Muscle of leg (tissue), 3 donors: ENCODE measurements at regions not wholly inside any gene's neighbourhood (a gene's known extent, or its start where the extent isn't known, plus 50 kb on each side); places are given as distances from the start of the nearest gene placed in this dataset.
A peak's percentile ranks its signal among the peaks of the same experiment; 100 is the strongest.

Experiments
- DNase-seq: peaks from one replicate; pipeline ENCODE4 v3.0.0; 2013
- H3K27ac ChIP-seq: one replicate; pipeline ENCODE4 v1.5.1; 2013; ENCODE audit warnings: mild to moderate bottlenecking, low read length, control low read depth
- H3K27me3 ChIP-seq: one replicate; pipeline ENCODE4 v1.6.1; 2013; ENCODE audit warnings: low read length; ENCODE audit not compliant: control insufficient read depth, insufficient read depth
- H3K36me3 ChIP-seq: one replicate; pipeline ENCODE4 v1.6.1; 2013; ENCODE audit warnings: low read length; ENCODE audit not compliant: control insufficient read depth, insufficient read depth
- H3K4me1 ChIP-seq: one replicate; pipeline ENCODE4 v1.6.1; 2013; ENCODE audit warnings: low read length; ENCODE audit not compliant: control insufficient read depth, insufficient read depth
- H3K4me3 ChIP-seq: one replicate; pipeline ENCODE4 v1.5.1; 2013; ENCODE audit warnings: low read length, control low read depth
- H3K9me3 ChIP-seq: replicated peaks from 2 replicates; pipeline ENCODE4 v1.6.1; 2013; ENCODE audit warnings: low read depth, low read length; ENCODE audit not compliant: control insufficient read depth
- WGBS: methylation state at CpG from one replicate; pipeline ENCODE4 v1.1.5; 2013; ENCODE audit warnings: missing lambda C conversion rate; ENCODE audit not compliant: insufficient coverage; 5-methylcytosine and 5-hydroxymethylcytosine counted together

DNA sequence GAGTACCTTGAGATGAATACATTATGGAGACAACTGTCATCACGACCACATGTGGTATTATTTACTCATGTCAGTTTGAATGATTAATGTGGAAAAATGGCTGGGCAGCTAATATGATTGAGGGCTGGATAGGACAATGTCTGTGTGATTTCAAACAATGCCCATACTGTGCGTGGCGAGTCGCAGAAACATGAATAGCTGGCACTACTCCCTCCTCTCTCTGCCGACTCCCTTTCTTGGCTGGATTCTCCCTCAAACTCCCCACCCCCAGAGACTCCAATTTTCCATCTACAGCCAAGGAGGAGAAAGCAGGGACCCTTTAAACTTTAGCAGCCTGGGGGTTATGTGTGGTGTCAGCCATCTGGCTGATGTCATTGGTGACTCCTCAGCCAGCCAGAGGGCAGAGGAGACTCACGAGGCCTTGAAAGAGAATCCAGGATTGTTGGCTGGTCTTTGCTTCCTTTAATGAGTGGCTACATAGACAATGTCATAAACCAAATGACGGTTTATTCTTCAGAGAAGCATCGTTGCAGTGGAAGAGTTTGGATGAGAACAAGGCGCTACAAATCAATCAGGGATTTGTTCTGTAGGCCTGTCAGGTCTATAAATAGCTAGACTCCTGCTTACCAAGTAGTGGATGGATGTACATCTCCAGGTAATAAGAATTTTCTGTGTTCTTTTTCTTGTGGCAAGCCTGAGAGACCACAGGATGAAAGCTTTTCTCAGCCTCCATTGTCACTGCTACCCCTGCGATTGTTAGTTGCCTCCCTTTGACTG lies 165.6 kb downstream of the DLEU7 start:
- WGBS = 38% methylated on average over 1 of the region's 10 CpGs
- Histone ChIP-seq H3K27me3 (no peaks in the 10 kb centered on the region), H3K27ac (no peak overlapping the region), H3K4me3 (no peak overlapping the region), H3K36me3 (no peaks in the 10 kb centered on the region), H3K4me1 (peaks cover 18% of the 10 kb centered on the region), H3K9me3 (no peaks in the 10 kb centered on the region)
- DNase-seq = peak; percentile 51

DNA sequence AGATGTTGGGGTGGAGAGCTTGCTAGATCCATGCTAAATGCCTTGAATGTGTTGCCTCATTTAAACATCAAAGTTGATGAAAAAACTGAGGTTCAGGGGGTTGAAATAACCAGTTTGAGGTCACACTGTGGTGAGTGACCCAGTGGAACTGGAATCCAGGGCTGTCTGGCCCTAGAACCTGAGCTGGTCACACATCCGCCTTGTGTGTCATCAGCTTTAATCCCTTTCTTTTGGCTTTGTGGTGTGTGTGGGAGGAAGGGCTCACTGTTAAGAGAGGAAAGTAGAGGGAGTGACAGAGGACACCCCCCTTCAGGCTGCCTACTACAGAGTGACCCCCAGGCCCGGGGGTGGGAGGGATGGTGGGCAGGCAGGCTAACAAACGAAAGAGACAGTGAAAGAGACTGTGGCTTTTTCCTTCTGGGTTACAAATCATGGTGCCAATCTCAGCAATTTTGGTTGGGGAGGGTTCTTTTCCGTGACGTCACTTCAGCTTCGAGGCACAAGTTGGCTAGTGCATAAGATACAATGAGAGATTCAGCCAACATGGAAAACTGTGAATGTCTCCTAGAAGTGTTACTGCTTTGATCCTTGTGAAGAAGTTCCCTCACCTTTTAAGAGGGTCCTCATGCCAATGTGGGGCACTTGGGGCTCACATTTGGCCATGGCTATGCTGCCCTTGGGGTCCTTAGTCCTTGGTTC lies 164.9 kb downstream of the DLEU7 start:
- no peak for DNase-seq
- no peaks in the 10 kb centered on the region for H3K36me3 ChIP-seq
- H3K9me3 ChIP-seq = no peaks in the 10 kb centered on the region
- H3K27me3 ChIP-seq = no peaks in the 10 kb centered on the region
- H3K4me1 ChIP-seq = peaks cover 21% of the 10 kb centered on the region
- no peak overlapping the region for H3K4me3 ChIP-seq
- 85% methylated on average over 2 of the region's 6 CpGs for WGBS
- no peak overlapping the region for H3K27ac ChIP-seq

GRCh38 chr13:50679321-50679720 lies 164.2 kb downstream of the DLEU7 start:
- H3K36me3 ChIP-seq = no peaks in the 10 kb centered on the region
- peaks cover 26% of the 10 kb centered on the region for H3K4me1 ChIP-seq
- H3K9me3 ChIP-seq = no peaks in the 10 kb centered on the region
- DNase-seq = no peak
- no peak overlapping the region for H3K27ac ChIP-seq
- H3K4me3 ChIP-seq = no peak overlapping the region
- no peaks in the 10 kb centered on the region for H3K27me3 ChIP-seq

DNA sequence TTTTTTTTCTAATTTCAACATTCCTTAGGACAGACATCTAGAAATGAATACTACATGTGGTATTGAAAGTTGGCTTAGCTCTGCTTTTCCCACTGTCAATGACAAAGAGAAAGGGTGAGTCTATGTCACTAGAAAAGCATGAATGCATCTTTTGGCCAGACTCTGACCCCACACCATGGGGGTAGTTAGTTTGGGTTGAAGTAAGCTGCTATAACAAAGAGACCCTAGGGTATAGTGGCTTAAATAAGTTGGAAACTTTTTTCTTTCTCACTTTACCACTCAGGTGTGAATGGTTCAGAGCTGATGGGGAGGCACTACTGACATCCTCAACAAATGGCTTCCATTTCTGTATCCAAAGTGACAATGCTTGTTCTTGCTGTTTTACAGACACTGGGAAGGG lies 161.5 kb downstream of the DLEU7 start:
- H3K4me3 ChIP-seq = no peak overlapping the region
- H3K27ac ChIP-seq = no peak overlapping the region
- no peaks in the 10 kb centered on the region for H3K36me3 ChIP-seq
- H3K9me3 ChIP-seq = no peaks in the 10 kb centered on the region
- H3K4me1 ChIP-seq = peaks cover 31% of the 10 kb centered on the region
- H3K27me3 ChIP-seq = no peaks in the 10 kb centered on the region
- no peak for DNase-seq

- 0% methylated on average over 1 of the region's 2 CpGs for WGBS
- Histone ChIP-seq H3K4me1 (peaks cover 24% of the 10 kb centered on the region), H3K27ac (no peak overlapping the region), H3K36me3 (no peaks in the 10 kb centered on the region), H3K27me3 (no peaks in the 10 kb centered on the region), H3K4me3 (no peak overlapping the region), H3K9me3 (no peaks in the 10 kb centered on the region)
- DNase-seq = peak; percentile 59
Measured at GRCh38 chr13:50682966-50683365, 160.5 kb downstream of the DLEU7 start.

GRCh38 chr13:50684366-50684765 lies 159.1 kb downstream of the DLEU7 start:
- H3K27ac ChIP-seq = peak overlapping the region; percentile 62
- H3K4me1 ChIP-seq = peaks cover 23% of the 10 kb centered on the region
- no CpG with 5 or more reads among the region's 3 CpGs for WGBS
- no peaks in the 10 kb centered on the region for H3K27me3 ChIP-seq
- DNase-seq = peak; percentile 57
- H3K4me3 ChIP-seq = no peak overlapping the region
- no peaks in the 10 kb centered on the region for H3K36me3 ChIP-seq
- no peaks in the 10 kb centered on the region for H3K9me3 ChIP-seq

DNA sequence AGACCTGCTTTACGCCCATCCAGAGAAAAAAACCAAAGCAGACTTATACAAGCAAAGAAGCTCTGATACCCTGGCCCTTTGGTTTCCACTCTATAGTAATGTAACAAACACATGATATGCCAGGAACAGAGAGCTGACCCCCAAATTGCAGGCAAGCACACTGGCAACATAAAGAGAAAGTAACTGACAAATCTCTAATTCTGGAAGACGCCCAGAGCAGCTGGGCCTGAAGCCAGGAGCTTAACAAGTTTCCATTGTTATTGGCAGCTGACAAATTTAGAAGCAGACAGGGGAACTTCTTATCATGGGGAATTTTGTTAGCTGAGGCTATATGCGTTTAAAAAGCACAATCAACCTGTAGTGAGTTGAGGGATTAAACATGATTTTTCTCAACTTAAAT lies 158.0 kb downstream of the DLEU7 start:
- H3K27ac ChIP-seq = peak overlapping the region; percentile 74
- no peaks in the 10 kb centered on the region for H3K36me3 ChIP-seq
- no peaks in the 10 kb centered on the region for H3K27me3 ChIP-seq
- H3K9me3 ChIP-seq = no peaks in the 10 kb centered on the region
- no peak overlapping the region for H3K4me3 ChIP-seq
- peak; percentile 93 for DNase-seq
- 39% methylated on average over 2 of the region's 3 CpGs for WGBS
- peaks cover 28% of the 10 kb centered on the region for H3K4me1 ChIP-seq

GRCh38 chr13:50685956-50686355 lies 157.5 kb downstream of the DLEU7 start:
- H3K9me3 ChIP-seq = no peaks in the 10 kb centered on the region
- no peak for DNase-seq
- no CpG with 5 or more reads among the region's 5 CpGs for WGBS
- peak overlapping the region; percentile 74 for H3K27ac ChIP-seq
- peaks cover 28% of the 10 kb centered on the region for H3K4me1 ChIP-seq
- H3K4me3 ChIP-seq = no peak overlapping the region
- H3K36me3 ChIP-seq = no peaks in the 10 kb centered on the region
- no peaks in the 10 kb centered on the region for H3K27me3 ChIP-seq

DNA sequence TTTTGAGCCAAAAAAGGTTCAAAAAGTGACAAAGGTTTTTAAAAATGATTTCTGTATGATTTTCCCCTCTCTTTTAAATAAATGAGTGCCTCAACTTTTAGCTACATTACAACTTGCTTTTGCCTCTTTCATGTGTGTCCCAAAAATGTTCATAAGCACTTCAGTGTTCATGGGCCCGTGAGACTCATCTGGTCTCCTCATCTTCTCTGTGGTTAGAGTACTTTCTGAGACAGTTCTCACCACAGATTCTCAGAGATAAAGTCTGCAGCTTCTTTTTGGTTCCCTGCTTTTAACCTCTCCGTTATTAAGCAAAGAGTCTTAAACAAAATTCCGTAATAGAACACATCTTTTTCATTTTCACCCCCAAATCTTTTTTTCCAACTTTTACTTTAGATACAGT lies 156.9 kb downstream of the DLEU7 start:
- Histone ChIP-seq H3K36me3 (no peaks in the 10 kb centered on the region), H3K4me3 (no peak overlapping the region), H3K27me3 (no peaks in the 10 kb centered on the region), H3K4me1 (peaks cover 32% of the 10 kb centered on the region), H3K9me3 (no peaks in the 10 kb centered on the region), H3K27ac (no peak overlapping the region)
- 17% methylated on average over 1 of the region's 3 CpGs for WGBS
- DNase-seq = no peak

DNA sequence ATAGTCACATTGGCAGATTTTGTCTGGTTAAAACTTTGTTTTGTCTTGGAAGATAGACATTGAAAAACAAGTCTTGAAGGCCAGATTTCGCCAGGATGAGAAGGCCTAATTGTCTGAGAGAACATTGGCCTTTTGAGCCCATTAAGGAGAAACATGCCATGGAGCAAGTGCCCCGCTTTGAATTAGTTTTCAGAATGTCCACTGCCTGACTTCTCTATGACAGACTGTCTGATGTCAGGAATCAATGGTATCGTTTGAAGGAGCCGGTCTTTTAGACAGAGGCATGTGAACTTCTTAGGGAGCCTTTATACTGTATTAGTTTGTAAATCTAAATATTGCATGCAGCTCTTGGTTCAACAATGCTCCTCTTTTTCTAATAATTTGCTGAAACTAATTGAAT lies 155.9 kb downstream of the DLEU7 start:
- Histone ChIP-seq H3K9me3 (no peaks in the 10 kb centered on the region), H3K4me3 (no peak overlapping the region), H3K4me1 (peaks cover 33% of the 10 kb centered on the region), H3K36me3 (no peaks in the 10 kb centered on the region), H3K27ac (no peak overlapping the region), H3K27me3 (no peaks in the 10 kb centered on the region)
- no peak for DNase-seq
- 94% methylated on average over 2 of the region's 4 CpGs for WGBS
